22Rv1 (cell line): ENCODE measurements at regions not wholly inside any gene's neighbourhood (a gene's known extent, or its start where the extent isn't known, plus 50 kb on each side); places are given as distances from the start of the nearest gene placed in this dataset.

Experiments used
- ZFX ChIP-seq: fragments of 450-650 bp; IDR thresholded peaks from 2 replicates; pipeline ENCODE4 v1.6.1; 2017; ENCODE audit warnings: antibody characterized with exemption, borderline replicate concordance
- TF ChIP-seq, protein P1 (sequence below): fragments of 450-650 bp; IDR thresholded peaks from 2 replicates; pipeline ENCODE4 v1.5.1; 2017; ENCODE audit warnings: mild to moderate bottlenecking

DNA sequence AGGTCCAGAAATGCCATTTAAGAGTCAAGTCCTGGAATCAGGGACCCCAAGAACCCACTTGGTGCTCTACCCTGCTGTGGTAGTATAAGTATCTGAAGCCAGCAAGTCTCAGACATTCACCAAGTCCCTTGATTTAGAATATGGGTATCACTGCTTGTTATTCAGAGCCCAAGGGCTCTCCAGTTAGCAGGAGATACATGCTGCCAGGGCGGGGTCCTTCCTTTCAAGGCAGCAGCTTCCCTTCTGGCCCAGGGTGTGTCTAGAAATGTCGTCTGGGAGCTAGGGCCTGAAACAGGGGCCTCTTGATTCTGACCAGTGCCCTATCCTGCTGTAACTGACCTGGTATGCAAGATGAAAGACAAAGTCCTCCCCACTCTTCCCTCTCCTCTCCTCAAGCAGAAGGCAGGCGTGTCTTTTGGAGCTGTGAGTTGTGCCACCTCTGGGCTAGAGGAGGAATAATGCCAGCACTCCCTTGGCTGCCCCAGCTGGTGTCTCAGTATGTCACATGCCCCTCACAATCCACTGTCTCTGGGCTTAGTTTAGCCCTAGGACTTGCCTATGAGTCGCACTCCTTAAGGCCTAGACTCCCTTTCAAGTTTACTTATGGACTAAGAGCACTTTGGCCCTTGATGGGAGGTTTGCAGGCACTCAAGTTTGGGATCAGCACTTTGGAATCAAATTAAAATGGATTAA lies 200.2 kb downstream of the MRPL39 start:
- TF ChIP-seq, protein P1, sequence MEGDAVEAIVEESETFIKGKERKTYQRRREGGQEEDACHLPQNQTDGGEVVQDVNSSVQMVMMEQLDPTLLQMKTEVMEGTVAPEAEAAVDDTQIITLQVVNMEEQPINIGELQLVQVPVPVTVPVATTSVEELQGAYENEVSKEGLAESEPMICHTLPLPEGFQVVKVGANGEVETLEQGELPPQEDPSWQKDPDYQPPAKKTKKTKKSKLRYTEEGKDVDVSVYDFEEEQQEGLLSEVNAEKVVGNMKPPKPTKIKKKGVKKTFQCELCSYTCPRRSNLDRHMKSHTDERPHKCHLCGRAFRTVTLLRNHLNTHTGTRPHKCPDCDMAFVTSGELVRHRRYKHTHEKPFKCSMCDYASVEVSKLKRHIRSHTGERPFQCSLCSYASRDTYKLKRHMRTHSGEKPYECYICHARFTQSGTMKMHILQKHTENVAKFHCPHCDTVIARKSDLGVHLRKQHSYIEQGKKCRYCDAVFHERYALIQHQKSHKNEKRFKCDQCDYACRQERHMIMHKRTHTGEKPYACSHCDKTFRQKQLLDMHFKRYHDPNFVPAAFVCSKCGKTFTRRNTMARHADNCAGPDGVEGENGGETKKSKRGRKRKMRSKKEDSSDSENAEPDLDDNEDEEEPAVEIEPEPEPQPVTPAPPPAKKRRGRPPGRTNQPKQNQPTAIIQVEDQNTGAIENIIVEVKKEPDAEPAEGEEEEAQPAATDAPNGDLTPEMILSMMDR, result no peak
- no peak for TF ChIP-seq ZFX
